ENCODE measurements at regions not wholly inside any gene's neighbourhood (a gene's known extent, or its start where the extent isn't known, plus 50 kb on each side); places are given as distances from the start of the nearest gene placed in this dataset.
"Not testable (repeated sequence)": the region's sequence is repeated elsewhere in the genome, so short reads cannot be mapped to it uniquely, and the experiment has no call there.

GRCh38 chr2:54040685-54041084, 69.9 kb upstream of the PSME4 start:
- ATAC-seq, result no peak
- intact Hi-C loops (cut with DNase I), result no loop called here

GRCh38 chr2:54040250-54040649, 69.5 kb upstream of the PSME4 start:
- DNase-seq (no peak), ATAC-seq (no peak)
- intact Hi-C loops (cut with DNase I), result no loop called here

More at GRCh38 chr2:54040685-54041084, 69.9 kb upstream of the PSME4 start:
- no peak for DNase-seq

GRCh38 chr2:54038835-54039234, 68.0 kb upstream of the PSME4 start:
- peak in 1 of 2 donors; percentile 66 for ATAC-seq
- intact Hi-C loops (cut with DNase I), result no loop called here
- DNase-seq, result no peak

GRCh38 chr2:54031288-54031687, 60.5 kb upstream of the PSME4 start:
- ATAC-seq; DNase-seq; intact Hi-C loops (cut with DNase I): not testable (repeated sequence)

GRCh38 chr2:54030806-54031205, 60.0 kb upstream of the PSME4 start:
- intact Hi-C loops (cut with DNase I), result no loop called here
- DNase-seq (no peak), ATAC-seq (no peak)

- DNase-seq (no peak), ATAC-seq (peak in 1 of 2 donors; percentile 32)
- intact Hi-C loops (cut with DNase I), result no loop called here
Observed at GRCh38 chr2:54030396-54030741, 59.6 kb upstream of the PSME4 start.

GRCh38 chr2:54029721-54030395, 59.1 kb upstream of the PSME4 start:
- intact Hi-C loops (cut with DNase I), result no loop called here
- ATAC-seq (peak in 1 of 2 donors; percentile 62), DNase-seq (no peak)

- DNase-seq; ATAC-seq; intact Hi-C loops (cut with DNase I): not testable (repeated sequence)
Observed at GRCh38 chr2:54025463-54026075, 54.8 kb upstream of the PSME4 start.

- DNase-seq, result no peak
- no peak for ATAC-seq
- intact Hi-C loops (cut with DNase I), result no loop called here
Observed at GRCh38 chr2:54024576-54024975, 53.8 kb upstream of the PSME4 start.

- ATAC-seq (peak; percentile 25 to 41), DNase-seq (no peak)
- intact Hi-C loops (cut with DNase I), result no loop called here
Observed at GRCh38 chr2:54021702-54022101, 50.9 kb upstream of the PSME4 start.

- intact Hi-C loops (cut with DNase I), result no loop called here
- no peak for ATAC-seq
Observed at GRCh38 chr2:54020793-54021414, 50.1 kb upstream of the PSME4 start.

More at GRCh38 chr2:54020793-54021414, 50.1 kb upstream of the PSME4 start:
- DNase-seq, result no peak

Measured in left cardiac atrium (tissue), 4 donors.